Tibial artery (tissue), 4 donors: ENCODE measurements at regions not wholly inside any gene's neighbourhood (a gene's known extent, or its start where the extent isn't known, plus 50 kb on each side); places are given as distances from the start of the nearest gene placed in this dataset.

ENCODE experiments used
- DNase-seq, 2 donors: peaks; one replicate each; pipeline ENCODE4 v3.0.0-alpha.2; 2019
- H3K27ac ChIP-seq, 2 donors: fragments of 200-600 bp; sonication (generic) in 1 of 2; 1 replicate in 1 of 2; 2 replicates in 1 of 2; pipeline ENCODE4 v1.5.1; 2018 to 2019; ENCODE audit warnings: mild to moderate bottlenecking in 1 of 2
- H3K27me3 ChIP-seq, 2 donors: fragments of 200-600 bp; sonication (generic) in 1 of 2; one replicate each; pipeline versions ENCODE4 v1.5.1 to v1.6.0; 2016 to 2019
- H3K36me3 ChIP-seq, 3 donors: fragments of 200-600 bp; sonication (generic) in 2 of 3; one replicate each; pipeline ENCODE4 v1.5.1; 2016 to 2019; ENCODE audit warnings: mild to moderate bottlenecking in 2 of 3
- H3K4me1 ChIP-seq, 4 donors: fragments of 200-600 bp; sonication (generic) in 2 of 4; 1 replicate in 3 of 4; 2 replicates in 1 of 4; pipeline ENCODE4 v1.5.1; 2016 to 2019
- H3K4me3 ChIP-seq, 2 donors: fragments of 200-600 bp; sonication (generic) in 1 of 2; 1 replicate in 1 of 2; 2 replicates in 1 of 2; pipeline ENCODE4 v1.5.1; 2018 to 2019; ENCODE audit warnings: mild to moderate bottlenecking in 2 of 2
- H3K9me3 ChIP-seq, 3 donors: fragments of 200-600 bp; sonication (generic) in 1 of 3; one replicate each; pipeline ENCODE4 v1.5.1; 2016 to 2019
- CTCF ChIP-seq, 2 experiments: fragments of 200-600 bp in 1 of 2; fragments of 450-650 bp in 1 of 2; IDR thresholded peaks; one replicate each; pipeline ENCODE4 v1.5.1; 2017 to 2019; ENCODE audit warnings: antibody characterized with exemption in 2 of 2, mild to moderate bottlenecking in 1 of 2, moderate library complexity in 1 of 2
- intact Hi-C: fragments of 100-400 bp; cut with DNase I; formaldehyde crosslinking; loops from one replicate; pipeline ENCODE4 v1.15.0; 2023; ENCODE audit warnings: low total_unique reads

GRCh38 chr16:9357829-9358228 lies 266.4 kb downstream of the HAPSTR1 start:
- no peak for TF ChIP-seq CTCF (IDR thresholded peaks at IDR 0.05)
- intact Hi-C loops, result no loop called here
- H3K36me3 ChIP-seq, result no peaks in the 10 kb centered on the region
- H3K27ac ChIP-seq, result no peak overlapping the region
- H3K27me3 ChIP-seq, result no peaks in the 10 kb centered on the region
- peaks cover 0 to 10% (median 9%) of the 10 kb centered on the region in 3 donors for H3K9me3 ChIP-seq
- H3K4me1 ChIP-seq, result peaks cover 0 to 5% (median 0%) of the 10 kb centered on the region in 4 donors
- no peak overlapping the region for H3K4me3 ChIP-seq
- DNase-seq, result no peak

GRCh38 chr16:9360075-9360474 lies 268.6 kb downstream of the HAPSTR1 start:
- TF ChIP-seq CTCF (IDR thresholded peaks at IDR 0.05), result no peak
- no peak overlapping the region for H3K4me3 ChIP-seq
- H3K9me3 ChIP-seq, result peaks cover 0 to 10% (median 9%) of the 10 kb centered on the region in 3 donors
- H3K27ac ChIP-seq, result no peak overlapping the region
- intact Hi-C loops, result no loop called here
- no peaks in the 10 kb centered on the region for H3K36me3 ChIP-seq
- DNase-seq, result no peak
- peaks cover 0 to 17% (median 9%) of the 10 kb centered on the region in 4 donors for H3K4me1 ChIP-seq
- H3K27me3 ChIP-seq, result no peaks in the 10 kb centered on the region

GRCh38 chr16:9362050-9362449 lies 270.6 kb downstream of the HAPSTR1 start:
- H3K27me3 ChIP-seq, result no peaks in the 10 kb centered on the region
- intact Hi-C loops, result no loop called here

GRCh38 chr16:9362604-9363003 lies 271.2 kb downstream of the HAPSTR1 start:
- no peak overlapping the region for H3K4me3 ChIP-seq
- intact Hi-C loops, result no loop called here
- H3K9me3 ChIP-seq, result no peaks in the 10 kb centered on the region
- no peak for DNase-seq
- no peaks in the 10 kb centered on the region for H3K36me3 ChIP-seq
- no peaks in the 10 kb centered on the region for H3K27me3 ChIP-seq
- TF ChIP-seq CTCF (IDR thresholded peaks at IDR 0.05), result no peak
- H3K4me1 ChIP-seq, result peaks cover 0 to 35% (median 25%) of the 10 kb centered on the region in 4 donors
- no peak overlapping the region for H3K27ac ChIP-seq

More at GRCh38 chr16:9362050-9362449, 270.6 kb downstream of the HAPSTR1 start:
- Histone ChIP-seq H3K4me3 (no peak overlapping the region), H3K4me1 (peaks cover 0 to 34% (median 24%) of the 10 kb centered on the region in 4 donors), H3K9me3 (peaks cover 0 to 4% (median 3%) of the 10 kb centered on the region in 3 donors), H3K27ac (no peak overlapping the region), H3K36me3 (no peaks in the 10 kb centered on the region)
- no peak for TF ChIP-seq CTCF (IDR thresholded peaks at IDR 0.05)
- no peak for DNase-seq

GRCh38 chr16:9363520-9363919 lies 272.1 kb downstream of the HAPSTR1 start:
- no peak overlapping the region for H3K4me3 ChIP-seq
- H3K4me1 ChIP-seq, result peaks cover 0 to 32% (median 25%) of the 10 kb centered on the region in 4 donors
- intact Hi-C loops, result no loop called here
- no peak for TF ChIP-seq CTCF (IDR thresholded peaks at IDR 0.05)
- no peaks in the 10 kb centered on the region for H3K36me3 ChIP-seq
- H3K27me3 ChIP-seq, result no peaks in the 10 kb centered on the region
- H3K27ac ChIP-seq, result no peak overlapping the region
- no peak for DNase-seq
- H3K9me3 ChIP-seq, result no peaks in the 10 kb centered on the region
